SK-N-SH treated with all-trans-retinoic acid at 6 μM for 48 hours (cell line): ENCODE measurements at regions not wholly inside any gene's neighbourhood (a gene's known extent, or its start where the extent isn't known, plus 50 kb on each side); places are given as distances from the start of the nearest gene placed in this dataset.

Experiments
- ATAC-seq: fragments of 200-7000 bp; cut with Tn5 transposase; 3 replicates; pipeline ENCODE4 v1.9.1; 2020; ENCODE audit warnings: mild to moderate bottlenecking, moderate library complexity
- ARNTL ChIP-seq: fragments of 450-650 bp; formaldehyde crosslinking; IDR thresholded peaks from 2 replicates; pipeline ENCODE4 v1.5.0; 2020; ENCODE audit warnings: low read depth, mild to moderate bottlenecking, moderate library complexity, borderline replicate concordance
- CREB5 ChIP-seq: fragments of 250-450 bp; sonication (Bioruptor Pico); IDR thresholded peaks from 2 replicates; pipeline ENCODE4 v1.5.1; 2020; ENCODE audit warnings: low read depth, mild to moderate bottlenecking, moderate library complexity
- CSDC2 ChIP-seq: fragments of 250-450 bp; sonication (Bioruptor Pico); IDR thresholded peaks from 2 replicates; pipeline ENCODE4 v1.5.0; 2020; ENCODE audit warnings: mild to moderate bottlenecking, moderate library complexity
- CSRNP3 ChIP-seq: fragments of 250-450 bp; sonication (Bioruptor Pico); IDR thresholded peaks from 2 replicates; pipeline ENCODE4 v1.5.1; 2021; ENCODE audit warnings: mild to moderate bottlenecking, moderate library complexity
- ESRRG ChIP-seq: fragments of 250-450 bp; sonication (Bioruptor Pico); IDR thresholded peaks from 2 replicates; pipeline ENCODE4 v1.6.1; 2021; ENCODE audit warnings: mild to moderate bottlenecking
- GLIS3 ChIP-seq: fragments of 250-450 bp; sonication (Bioruptor Pico); IDR thresholded peaks from 2 replicates; pipeline ENCODE4 v1.5.0; 2020; ENCODE audit warnings: mild to moderate bottlenecking, moderate library complexity
- ISL1 ChIP-seq: fragments of 250-450 bp; sonication (Bioruptor Pico); IDR thresholded peaks from 2 replicates; pipeline ENCODE4 v2.1.2; 2022; ENCODE audit warnings: mild to moderate bottlenecking, moderate library complexity
- OSR1 ChIP-seq: fragments of 250-450 bp; sonication (Bioruptor Pico); IDR thresholded peaks from 2 replicates; pipeline ENCODE4 v1.8.0; 2022; ENCODE audit warnings: moderate library complexity, mild to moderate bottlenecking, inconsistent platforms
- PATZ1 ChIP-seq: fragments of 250-450 bp; sonication (Bioruptor Pico); IDR thresholded peaks from 2 replicates; pipeline ENCODE4 v1.8.0; 2020; ENCODE audit warnings: mild to moderate bottlenecking, moderate library complexity, borderline replicate concordance
- POU6F1 ChIP-seq: fragments of 250-450 bp; sonication (Bioruptor Pico); IDR thresholded peaks from 2 replicates; pipeline ENCODE4 v1.8.0; 2021; ENCODE audit warnings: low read depth, mild to moderate bottlenecking, moderate library complexity, borderline replicate concordance
- PPARA ChIP-seq: fragments of 250-450 bp; sonication (Bioruptor Pico); IDR thresholded peaks from 2 replicates; pipeline ENCODE4 v1.5.0; 2020; ENCODE audit warnings: mild to moderate bottlenecking, borderline replicate concordance
- RARB ChIP-seq: fragments of 250-450 bp; sonication (Bioruptor Pico); IDR thresholded peaks from 2 replicates; pipeline ENCODE4 v1.8.0; 2021; ENCODE audit warnings: mild to moderate bottlenecking, moderate library complexity
- SNAI2 ChIP-seq: fragments of 250-450 bp; sonication (Bioruptor Pico); IDR thresholded peaks from 2 replicates; pipeline ENCODE4 v1.5.0; 2020; ENCODE audit warnings: mild to moderate bottlenecking, moderate library complexity
- TOX ChIP-seq: fragments of 250-450 bp; sonication (Bioruptor Pico); IDR thresholded peaks from 2 replicates; pipeline ENCODE4 v1.8.0; 2021; ENCODE audit warnings: mild to moderate bottlenecking, moderate library complexity, borderline replicate concordance
- TSHZ2 ChIP-seq: fragments of 250-450 bp; sonication (Bioruptor Pico); IDR thresholded peaks from 2 replicates; pipeline ENCODE4 v1.5.0; 2020; ENCODE audit warnings: mild to moderate bottlenecking, moderate library complexity
- ZC3H10 ChIP-seq: fragments of 250-450 bp; sonication (Bioruptor Pico); IDR thresholded peaks from 2 replicates; pipeline ENCODE4 v1.5.1; 2021; ENCODE audit warnings: mild to moderate bottlenecking, moderate library complexity
- ZFP3 ChIP-seq: fragments of 250-450 bp; sonication (Bioruptor Pico); IDR thresholded peaks from 2 replicates; pipeline ENCODE4 v1.5.0; 2020; ENCODE audit warnings: mild to moderate bottlenecking, moderate library complexity
- ZNF565 ChIP-seq: fragments of 450-650 bp; formaldehyde crosslinking; conservative IDR thresholded peaks from 2 replicates; pipeline ENCODE4 v1.5.0; 2020; ENCODE audit warnings: low read depth, mild to moderate bottlenecking, moderate library complexity
- ZNF70 ChIP-seq: fragments of 450-650 bp; formaldehyde crosslinking; IDR thresholded peaks from 2 replicates; pipeline ENCODE4 v1.5.0; 2020; ENCODE audit warnings: mild to moderate bottlenecking, moderate library complexity
- ZNF8 ChIP-seq: fragments of 450-650 bp; formaldehyde crosslinking; IDR thresholded peaks from 2 replicates; pipeline ENCODE4 v1.5.0; 2020; ENCODE audit warnings: mild to moderate bottlenecking, moderate library complexity

- no peak for ATAC-seq
- TF ChIP-seq ZNF8 (CRISPR knock-in tag) (no peak), CREB5 (CRISPR knock-in tag) (no peak), ISL1 (no peak), ZNF565 (no peak), POU6F1 (CRISPR knock-in tag) (no peak), RARB (no peak), PATZ1 (CRISPR knock-in tag) (no peak), ESRRG (CRISPR knock-in tag) (no peak), GLIS3 (CRISPR knock-in tag) (no peak), TSHZ2 (CRISPR knock-in tag) (no peak)
Observed at GRCh38 chr16:17936766-17937402, 399.7 kb downstream of the NPIPA8 start.

GRCh38 chr16:17930280-17930679, 406.3 kb downstream of the NPIPA8 start:
- no peak for ATAC-seq
- TF ChIP-seq CSDC2 (no peak), POU6F1 (CRISPR knock-in tag) (no peak), ZNF70 (CRISPR knock-in tag) (no peak), ISL1 (no peak), ZC3H10 (CRISPR knock-in tag) (no peak), OSR1 (CRISPR knock-in tag) (no peak), TOX (CRISPR knock-in tag) (no peak)
- TF ChIP-seq, all 23 proteins: peak for 0

- ATAC-seq: no peak
- no peak for TF ChIP-seq PPARA
- no peak for TF ChIP-seq ZNF70 (CRISPR knock-in tag)
- TF ChIP-seq PATZ1 (CRISPR knock-in tag): no peak
- no peak for TF ChIP-seq ZFP3 (CRISPR knock-in tag)
- no peak for TF ChIP-seq OSR1 (CRISPR knock-in tag)
- TF ChIP-seq ISL1: no peak
- TF ChIP-seq GLIS3 (CRISPR knock-in tag): no peak
- TF ChIP-seq POU6F1 (CRISPR knock-in tag): no peak
- no peak for TF ChIP-seq CSRNP3
- no peak for TF ChIP-seq SNAI2 (CRISPR knock-in tag)
- TF ChIP-seq ARNTL (CRISPR knock-in tag): no peak
- TF ChIP-seq CREB5 (CRISPR knock-in tag): no peak
- TF ChIP-seq ZC3H10 (CRISPR knock-in tag): no peak
Observed at GRCh38 chr16:17926866-17927399, 409.6 kb downstream of the NPIPA8 start.
